ENCODE measurements at regions not wholly inside any gene's neighbourhood (a gene's known extent, or its start where the extent isn't known, plus 50 kb on each side); places are given as distances from the start of the nearest gene placed in this dataset.
A peak's percentile ranks its signal among the peaks of the same experiment; 100 is the strongest.

DNA sequence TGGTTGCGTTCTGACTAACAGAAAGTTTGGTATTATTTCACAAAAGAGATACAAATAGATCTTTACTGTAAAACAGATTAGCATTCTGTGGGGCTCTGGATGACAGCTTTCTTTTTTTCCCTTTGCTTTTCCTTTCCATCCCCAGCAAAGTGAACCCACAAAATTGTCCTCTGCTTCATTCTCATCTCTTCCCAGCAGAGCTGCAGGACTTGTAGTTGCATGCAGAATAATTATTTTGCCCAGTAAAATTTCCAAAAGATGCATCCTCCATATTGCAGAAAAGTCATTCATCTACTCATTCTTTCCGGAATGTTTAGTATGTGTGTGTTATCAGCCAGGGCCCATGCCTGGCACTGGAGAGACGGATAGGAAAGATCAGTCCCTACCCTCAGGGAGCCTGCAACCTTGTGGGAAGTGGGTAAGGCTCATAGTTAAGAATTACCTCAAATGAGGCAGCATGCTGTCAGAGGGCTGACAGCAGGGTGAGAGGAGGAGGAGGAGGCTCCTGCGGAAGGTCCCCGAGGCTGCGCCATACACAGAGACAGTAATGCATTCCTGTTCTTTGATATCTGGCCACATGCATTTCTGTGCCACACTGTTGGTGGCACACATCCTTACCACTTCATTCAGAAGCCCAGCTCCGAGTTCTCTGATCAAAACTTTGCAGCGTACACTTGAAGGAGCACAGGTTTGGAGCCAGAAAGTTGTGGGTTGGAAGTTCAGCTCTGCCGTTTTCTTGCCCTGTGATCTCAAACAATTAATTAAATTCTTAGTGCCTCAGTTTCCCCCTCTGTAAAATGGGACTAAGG is 225.4 kb downstream of the MYCN start:
- Mint-ChIP-seq H3K27ac (ENCODE audit: unreplicated experiment) (no peak overlapping the region), H3K9me3 (ENCODE audit: unreplicated experiment) (peaks cover 31% of the 10 kb centered on the region), H3K36me3 (ENCODE audit: unreplicated experiment) (no peaks in the 10 kb centered on the region), H3K4me1 (ENCODE audit: unreplicated experiment) (no peaks in the 10 kb centered on the region), H3K4me3 (ENCODE audit: unreplicated experiment) (no peak overlapping the region), H3K27me3 (ENCODE audit: unreplicated experiment) (no peaks in the 10 kb centered on the region)
- TF ChIP-seq, protein P1, sequence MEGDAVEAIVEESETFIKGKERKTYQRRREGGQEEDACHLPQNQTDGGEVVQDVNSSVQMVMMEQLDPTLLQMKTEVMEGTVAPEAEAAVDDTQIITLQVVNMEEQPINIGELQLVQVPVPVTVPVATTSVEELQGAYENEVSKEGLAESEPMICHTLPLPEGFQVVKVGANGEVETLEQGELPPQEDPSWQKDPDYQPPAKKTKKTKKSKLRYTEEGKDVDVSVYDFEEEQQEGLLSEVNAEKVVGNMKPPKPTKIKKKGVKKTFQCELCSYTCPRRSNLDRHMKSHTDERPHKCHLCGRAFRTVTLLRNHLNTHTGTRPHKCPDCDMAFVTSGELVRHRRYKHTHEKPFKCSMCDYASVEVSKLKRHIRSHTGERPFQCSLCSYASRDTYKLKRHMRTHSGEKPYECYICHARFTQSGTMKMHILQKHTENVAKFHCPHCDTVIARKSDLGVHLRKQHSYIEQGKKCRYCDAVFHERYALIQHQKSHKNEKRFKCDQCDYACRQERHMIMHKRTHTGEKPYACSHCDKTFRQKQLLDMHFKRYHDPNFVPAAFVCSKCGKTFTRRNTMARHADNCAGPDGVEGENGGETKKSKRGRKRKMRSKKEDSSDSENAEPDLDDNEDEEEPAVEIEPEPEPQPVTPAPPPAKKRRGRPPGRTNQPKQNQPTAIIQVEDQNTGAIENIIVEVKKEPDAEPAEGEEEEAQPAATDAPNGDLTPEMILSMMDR (IDR thresholded peaks at IDR 0.05) = no peak
- DNase-seq (ENCODE audit: extremely low spot score, unreplicated experiment) = peak; percentile 48

DNA sequence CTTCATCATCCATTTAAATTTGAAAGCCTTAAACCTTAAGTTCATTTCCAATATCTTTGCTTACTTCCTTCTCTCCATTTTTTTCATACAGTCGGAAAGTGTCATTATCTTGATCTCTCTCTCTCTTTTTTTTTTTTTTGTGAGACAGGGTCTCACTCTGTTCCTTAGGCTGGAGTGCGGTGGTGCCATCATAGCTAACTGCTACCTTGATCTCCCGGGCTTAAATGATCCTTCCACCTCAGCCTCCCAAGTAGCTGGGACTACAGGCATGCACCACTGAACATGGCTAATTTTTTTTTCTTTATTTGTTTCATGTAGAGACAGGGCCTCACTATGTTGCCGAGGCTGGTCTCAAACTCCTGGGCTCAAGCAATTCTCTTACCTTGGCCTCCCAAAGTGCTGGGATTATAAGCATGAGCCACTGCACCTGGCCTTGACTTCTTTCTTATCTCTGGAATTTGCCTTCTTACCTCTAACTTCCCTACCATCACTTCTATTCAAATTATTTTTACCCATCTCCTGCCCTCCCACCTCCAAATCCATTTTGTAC is 222.2 kb downstream of the MYCN start:
- TF ChIP-seq, protein P1 (IDR thresholded peaks at IDR 0.05) = no peak
- Mint-ChIP-seq H3K27ac (ENCODE audit: unreplicated experiment) (no peak overlapping the region), H3K27me3 (ENCODE audit: unreplicated experiment) (no peaks in the 10 kb centered on the region), H3K36me3 (ENCODE audit: unreplicated experiment) (no peaks in the 10 kb centered on the region), H3K4me3 (ENCODE audit: unreplicated experiment) (no peak overlapping the region), H3K4me1 (ENCODE audit: unreplicated experiment) (no peaks in the 10 kb centered on the region), H3K9me3 (ENCODE audit: unreplicated experiment) (peaks cover 21% of the 10 kb centered on the region)
- peak; percentile 6 for DNase-seq (ENCODE audit: extremely low spot score, unreplicated experiment)

DNA sequence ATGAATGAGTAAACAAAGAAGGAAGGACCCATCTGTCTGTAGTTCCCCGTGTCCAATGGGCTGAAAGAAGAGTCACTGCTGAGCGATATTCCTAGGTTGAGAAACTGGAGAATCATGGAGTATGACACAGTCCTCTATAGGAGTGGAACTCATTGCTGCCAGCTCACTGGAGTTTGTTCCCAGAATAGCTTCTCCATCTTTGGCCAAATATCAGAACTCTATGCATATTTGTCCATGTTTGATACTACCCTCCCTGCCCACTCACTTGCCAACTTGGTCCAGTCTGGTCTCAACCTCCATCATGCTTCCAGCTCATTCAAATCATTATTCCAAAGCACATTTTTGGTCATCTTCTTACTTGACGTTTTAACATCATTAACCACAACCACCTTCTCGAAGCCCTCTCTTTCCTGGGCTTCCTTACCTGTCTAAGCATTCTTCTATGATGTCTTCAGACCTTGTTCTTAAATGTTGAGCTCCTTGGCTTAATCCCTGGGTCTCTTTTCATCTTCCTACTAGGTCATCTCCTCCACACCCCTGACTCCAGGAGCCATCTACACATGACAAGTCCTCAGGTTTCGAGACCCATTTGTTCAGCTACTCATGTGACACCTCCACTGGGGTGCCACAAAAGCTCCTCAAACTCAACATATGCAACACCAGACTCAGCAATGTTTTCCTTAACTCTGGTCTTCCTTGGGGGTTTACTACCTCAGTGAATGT is 221.6 kb downstream of the MYCN start:
- no peak overlapping the region for H3K4me3 Mint-ChIP-seq (ENCODE audit: unreplicated experiment)
- no peaks in the 10 kb centered on the region for H3K27me3 Mint-ChIP-seq (ENCODE audit: unreplicated experiment)
- H3K27ac Mint-ChIP-seq (ENCODE audit: unreplicated experiment) = no peak overlapping the region
- peak; percentile 19 for DNase-seq (ENCODE audit: extremely low spot score, unreplicated experiment)
- H3K4me1 Mint-ChIP-seq (ENCODE audit: unreplicated experiment) = no peaks in the 10 kb centered on the region
- TF ChIP-seq, protein P1 (IDR thresholded peaks at IDR 0.05) = no peak
- peaks cover 19% of the 10 kb centered on the region for H3K9me3 Mint-ChIP-seq (ENCODE audit: unreplicated experiment)
- H3K36me3 Mint-ChIP-seq (ENCODE audit: unreplicated experiment) = no peaks in the 10 kb centered on the region

DNA sequence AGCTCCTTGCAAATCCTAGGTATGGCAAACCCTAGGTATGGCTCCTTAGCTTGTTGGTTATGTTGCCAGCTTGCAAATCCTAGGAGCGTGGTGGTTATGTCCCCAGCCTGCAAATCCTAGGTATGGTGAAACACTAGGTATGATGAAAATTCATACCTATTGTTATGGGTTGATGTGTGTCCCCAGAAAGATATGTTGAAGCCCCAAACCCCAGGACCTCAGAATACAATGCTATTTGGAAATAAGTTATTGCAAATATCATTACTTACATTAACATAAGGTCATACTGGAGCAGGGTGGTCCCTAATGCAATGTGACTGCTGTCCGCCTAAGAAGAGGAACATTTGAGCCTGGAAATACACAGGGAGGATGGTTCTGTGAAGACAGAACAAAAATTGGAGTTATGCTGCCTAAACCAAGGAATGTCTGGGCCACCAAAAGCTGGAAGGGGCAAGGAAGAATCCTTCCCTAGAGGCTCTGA is 220.8 kb downstream of the MYCN start:
- H3K27me3 Mint-ChIP-seq (ENCODE audit: unreplicated experiment) = no peaks in the 10 kb centered on the region
- no peak overlapping the region for H3K4me3 Mint-ChIP-seq (ENCODE audit: unreplicated experiment)
- TF ChIP-seq, protein P1 (IDR thresholded peaks at IDR 0.05) = no peak
- DNase-seq (ENCODE audit: extremely low spot score, unreplicated experiment) = peak; percentile 21
- H3K4me1 Mint-ChIP-seq (ENCODE audit: unreplicated experiment) = no peaks in the 10 kb centered on the region
- H3K9me3 Mint-ChIP-seq (ENCODE audit: unreplicated experiment) = peaks cover 19% of the 10 kb centered on the region
- H3K27ac Mint-ChIP-seq (ENCODE audit: unreplicated experiment) = no peak overlapping the region
- no peaks in the 10 kb centered on the region for H3K36me3 Mint-ChIP-seq (ENCODE audit: unreplicated experiment)

Measured in osteocyte (in vitro differentiated cells).